Fibroblast of lung (primary cell): ENCODE measurements at regions not wholly inside any gene's neighbourhood (a gene's known extent, or its start where the extent isn't known, plus 50 kb on each side); places are given as distances from the start of the nearest gene placed in this dataset.

Experiments used
- DNase-seq, 2 donors: peaks; one replicate each; pipeline versions ENCODE4 v3.0.0 to v3.0.0-alpha.2; 2010; ENCODE audit warnings: low read depth in 2 of 2
- H2AFZ ChIP-seq: 2 replicates; pipeline ENCODE4 v1.5.1; 2012; ENCODE audit warnings: low read length, control low read depth, inconsistent platforms
- H3K27ac ChIP-seq: 2 replicates; pipeline ENCODE4 v1.5.1; 2011; ENCODE audit warnings: low read length, control low read depth; ENCODE audit not compliant: insufficient read depth
- H3K27me3 ChIP-seq: 2 replicates; pipeline ENCODE4 v1.5.1; 2011; ENCODE audit warnings: mild to moderate bottlenecking, low read length; ENCODE audit not compliant: control insufficient read depth, insufficient read depth
- H3K36me3 ChIP-seq: 2 replicates; pipeline ENCODE4 v1.5.1; 2011; ENCODE audit warnings: low read length; ENCODE audit not compliant: control insufficient read depth, insufficient read depth
- H3K4me1 ChIP-seq: 2 replicates; pipeline ENCODE4 v1.5.1; 2011; ENCODE audit warnings: low read length; ENCODE audit not compliant: control insufficient read depth, insufficient read depth; ENCODE audit errors: extremely low read depth
- H3K4me2 ChIP-seq: 2 replicates; pipeline ENCODE4 v1.5.1; 2011; ENCODE audit warnings: low read length, control low read depth; ENCODE audit not compliant: insufficient read depth; ENCODE audit errors: extremely low read depth
- H3K4me3 ChIP-seq, 4 experiments: fragments of 200-600 bp in 1 of 4; sonication (generic) in 1 of 4; replicated peaks in 1 of 4; 2 replicates each; pipeline ENCODE4 v1.5.1; 2011 to 2016; ENCODE audit warnings: low read length in 4 of 4, low read depth in 3 of 4, mild to moderate bottlenecking in 3 of 4, control low read depth in 2 of 4, inconsistent platforms in 1 of 4, mixed read lengths in 1 of 4; ENCODE audit not compliant: insufficient read depth in 1 of 4; ENCODE audit errors: control extremely low read depth in 1 of 4
- H3K79me2 ChIP-seq: 2 replicates; pipeline ENCODE4 v1.5.1; 2012; ENCODE audit warnings: mild to moderate bottlenecking, low read length, inconsistent platforms; ENCODE audit not compliant: control insufficient read depth, insufficient read depth
- H3K9ac ChIP-seq: 2 replicates; pipeline ENCODE4 v1.5.1; 2011; ENCODE audit warnings: mild to moderate bottlenecking, low read length, control low read depth; ENCODE audit not compliant: insufficient read depth
- H3K9me3 ChIP-seq: 2 replicates; pipeline ENCODE4 v1.5.1; 2012; ENCODE audit warnings: low read depth, low read length; ENCODE audit not compliant: control insufficient read depth, insufficient read depth
- H4K20me1 ChIP-seq: 2 replicates; pipeline ENCODE4 v1.5.1; 2011; ENCODE audit warnings: low read length; ENCODE audit not compliant: control insufficient read depth, insufficient read depth; ENCODE audit errors: extremely low read depth
- CTCF ChIP-seq, 2 donors: IDR thresholded peaks in 1 of 2; conservative IDR thresholded peaks in 1 of 2; 1 replicate in 1 of 2; 2 replicates in 1 of 2; pipeline ENCODE4 v1.5.1; 2011 to 2012; ENCODE audit warnings: low read length in 2 of 2, control low read depth in 1 of 2, inconsistent platforms in 1 of 2, low read depth in 1 of 2, mild to moderate bottlenecking in 1 of 2
- EZH2 ChIP-seq: IDR thresholded peaks from 2 replicates; pipeline ENCODE4 v1.5.1; 2012; ENCODE audit warnings: low read length, control low read depth, mild to moderate bottlenecking; ENCODE audit errors: missing control alignments

DNA sequence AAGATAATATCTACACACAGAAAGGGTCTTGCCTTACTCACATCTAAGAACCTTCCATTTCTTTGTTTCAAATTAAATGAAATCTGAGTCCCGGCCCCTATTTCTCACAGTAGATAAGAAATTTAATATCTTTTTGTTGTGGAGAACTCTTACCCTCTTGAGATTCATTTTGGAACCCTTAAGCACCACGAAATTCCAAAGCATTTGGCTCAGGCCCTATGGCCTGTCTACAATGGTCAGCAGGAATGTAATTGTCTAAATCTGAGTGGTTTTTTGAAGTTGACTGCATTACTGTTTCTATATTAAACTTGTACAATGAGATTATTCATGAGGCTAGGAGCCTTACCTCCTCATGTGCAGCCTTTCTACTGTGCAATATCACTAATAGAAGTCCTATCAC is 723.3 kb downstream of the TSN start:
- Histone ChIP-seq H3K27ac (no peak overlapping the region), H3K79me2 (no peaks in the 10 kb centered on the region), H2AFZ (no peak overlapping the region), H3K9me3 (no peaks in the 10 kb centered on the region), H3K4me3 (no peak overlapping the region), H3K9ac (no peak overlapping the region), H3K4me1 (no peaks in the 10 kb centered on the region), H3K27me3 (no peaks in the 10 kb centered on the region), H4K20me1 (no peaks in the 10 kb centered on the region), H3K36me3 (no peaks in the 10 kb centered on the region), H3K4me2 (no peak overlapping the region)
- TF ChIP-seq CTCF (conservative IDR thresholded peaks at IDR 0.05 in 1 of 2, IDR thresholded peaks at IDR 0.05 in 1 of 2; ENCODE audit: low read depth in 1 of 2, low read length in 2 of 2), result no peak
- no peak for TF ChIP-seq EZH2
- peak in 1 of 2 donors; percentile 10 for DNase-seq

DNA sequence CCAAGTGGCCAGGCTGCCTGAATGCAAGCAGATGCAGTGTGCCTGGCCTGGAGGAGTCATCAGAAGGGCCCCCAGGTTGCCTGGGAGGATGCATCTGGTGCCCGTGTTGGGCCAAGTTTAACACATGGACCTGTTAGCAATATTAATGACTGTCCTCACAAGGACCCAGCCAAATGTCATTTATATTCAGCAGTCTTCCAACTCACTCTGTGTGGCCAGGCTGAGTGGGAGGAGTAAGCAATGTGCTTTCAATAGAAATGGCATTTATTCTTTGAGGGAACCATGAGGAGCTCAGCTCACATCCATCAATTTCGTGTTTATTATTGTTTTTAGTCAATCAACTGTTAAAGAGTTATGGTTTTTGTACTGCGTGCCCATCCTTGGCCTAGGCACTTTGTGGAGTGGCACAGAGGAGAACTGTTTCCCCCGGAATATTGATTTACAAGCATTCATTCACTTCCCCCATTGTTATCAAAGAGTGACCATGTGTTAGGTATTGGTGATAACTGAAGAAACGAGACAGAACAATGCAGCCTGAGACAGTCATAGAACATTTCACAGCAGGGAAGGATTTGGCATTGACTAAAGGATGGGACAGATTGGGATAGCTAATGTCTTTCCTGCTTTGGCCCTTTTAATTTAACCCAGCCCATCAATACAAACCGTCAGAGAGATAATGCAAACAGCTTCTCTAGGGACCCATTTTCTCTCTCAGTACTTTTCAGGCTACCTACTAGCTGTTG is 725.2 kb downstream of the TSN start:
- H3K4me2 ChIP-seq, result no peak overlapping the region
- H3K27ac ChIP-seq, result no peak overlapping the region
- no peaks in the 10 kb centered on the region for H3K79me2 ChIP-seq
- no peaks in the 10 kb centered on the region for H3K9me3 ChIP-seq
- no peak for DNase-seq
- no peaks in the 10 kb centered on the region for H3K36me3 ChIP-seq
- H3K9ac ChIP-seq, result no peak overlapping the region
- H2AFZ ChIP-seq, result no peak overlapping the region
- no peaks in the 10 kb centered on the region for H4K20me1 ChIP-seq
- H3K4me3 ChIP-seq, result no peak overlapping the region
- no peaks in the 10 kb centered on the region for H3K4me1 ChIP-seq
- TF ChIP-seq CTCF (conservative IDR thresholded peaks at IDR 0.05 in 1 of 2, IDR thresholded peaks at IDR 0.05 in 1 of 2; ENCODE audit: low read depth in 1 of 2, low read length in 2 of 2), result no peak
- no peak for TF ChIP-seq EZH2
- H3K27me3 ChIP-seq, result no peaks in the 10 kb centered on the region

GRCh38 chr2:122481244-122481622 is 725.8 kb downstream of the TSN start:
- Histone ChIP-seq H3K36me3 (no peaks in the 10 kb centered on the region), H3K4me3 (no peak overlapping the region), H3K27me3 (no peaks in the 10 kb centered on the region), H3K4me1 (no peaks in the 10 kb centered on the region), H3K4me2 (no peak overlapping the region), H3K9ac (no peak overlapping the region), H3K27ac (no peak overlapping the region), H4K20me1 (no peaks in the 10 kb centered on the region), H3K79me2 (no peaks in the 10 kb centered on the region), H3K9me3 (no peaks in the 10 kb centered on the region), H2AFZ (no peak overlapping the region)
- TF ChIP-seq CTCF (conservative IDR thresholded peaks at IDR 0.05 in 1 of 2, IDR thresholded peaks at IDR 0.05 in 1 of 2; ENCODE audit: low read depth in 1 of 2, low read length in 2 of 2), result no peak
- TF ChIP-seq EZH2, result no peak
- DNase-seq, result no peak
